DOHH2 (cell line): ENCODE measurements at regions not wholly inside any gene's neighbourhood (a gene's known extent, or its start where the extent isn't known, plus 50 kb on each side); places are given as distances from the start of the nearest gene placed in this dataset.

ENCODE experiments used
- H3F3A ChIP-seq: fragments of 200-600 bp; sonication (generic), shearing (Covaris generic); 2 replicates; pipeline ENCODE4 v1.6.0; 2016; ENCODE audit warnings: antibody characterized with exemption, mild to moderate bottlenecking; ENCODE audit not compliant: control insufficient read depth, insufficient read depth
- H3K27ac ChIP-seq: fragments of 200-600 bp; sonication (generic); 2 replicates; pipeline ENCODE4 v1.5.1; 2014; ENCODE audit warnings: low read depth, mild to moderate bottlenecking, low read length, moderate library complexity
- H3K27me3 ChIP-seq: fragments of 200-600 bp; sonication (generic); 2 replicates; pipeline ENCODE4 v1.6.1; 2014; ENCODE audit warnings: mild to moderate bottlenecking, low read length, mixed read lengths; ENCODE audit not compliant: control insufficient read depth
- H3K36me3 ChIP-seq: fragments of 200-600 bp; sonication (generic); 2 replicates; pipeline ENCODE4 v1.6.1; 2014; ENCODE audit warnings: mild to moderate bottlenecking, low read length, moderate library complexity, mixed read lengths; ENCODE audit not compliant: control insufficient read depth
- H3K4me1 ChIP-seq: fragments of 200-600 bp; sonication (generic); 2 replicates; pipeline ENCODE4 v1.6.1; 2014; ENCODE audit warnings: mild to moderate bottlenecking, low read length, mixed read lengths; ENCODE audit not compliant: control insufficient read depth
- H3K4me2 ChIP-seq: fragments of 200-600 bp; sonication (generic); 2 replicates; pipeline ENCODE4 v1.6.0; 2014; ENCODE audit warnings: mild to moderate bottlenecking, low read length, moderate library complexity
- H3K4me3 ChIP-seq: fragments of 200-600 bp; sonication (generic); 2 replicates; pipeline ENCODE4 v1.5.1; 2014; ENCODE audit warnings: mild to moderate bottlenecking, low read length, mixed read lengths
- H3K79me2 ChIP-seq: fragments of 200-600 bp; sonication (generic); 2 replicates; pipeline ENCODE4 v1.6.1; 2014; ENCODE audit warnings: mild to moderate bottlenecking, low read length, mixed read lengths; ENCODE audit not compliant: control insufficient read depth
- H3K9me2 ChIP-seq: fragments of 200-600 bp; sonication (generic); replicated peaks from 2 replicates; pipeline ENCODE4 v1.6.1; 2014; ENCODE audit warnings: mild to moderate bottlenecking, low read length, mixed read lengths; ENCODE audit not compliant: control insufficient read depth
- H3K9me3 ChIP-seq: fragments of 200-600 bp; sonication (generic); 2 replicates; pipeline ENCODE4 v1.6.1; 2014; ENCODE audit warnings: antibody characterized with exemption, low read length, mixed read lengths; ENCODE audit not compliant: control insufficient read depth, insufficient read depth
- H4K20me1 ChIP-seq: fragments of 200-600 bp; sonication (generic); 2 replicates; pipeline ENCODE4 v1.6.0; 2014; ENCODE audit warnings: low read depth, mild to moderate bottlenecking, antibody characterized with exemption, low read length, moderate library complexity; ENCODE audit not compliant: control insufficient read depth, insufficient read depth
- CTCF ChIP-seq: fragments of 200-600 bp; sonication (generic); IDR thresholded peaks from one replicate; pipeline ENCODE4 v1.5.1; 2014; ENCODE audit warnings: antibody characterized with exemption, mild to moderate bottlenecking, low read depth, low read length; ENCODE audit not compliant: poor library complexity, severe bottlenecking
- EZH2phosphoT487 ChIP-seq: fragments of 200-600 bp; sonication (generic); IDR thresholded peaks from 2 replicates; pipeline ENCODE4 v1.6.1; 2017; ENCODE audit warnings: borderline replicate concordance, mild to moderate bottlenecking, antibody characterized with exemption, low read length, moderate library complexity, mixed read lengths

- TF ChIP-seq CTCF (no peak), EZH2phosphoT487 (no peak)
- Histone ChIP-seq H3F3A (no peaks in the 10 kb centered on the region), H3K9me3 (no peaks in the 10 kb centered on the region), H3K27ac (no peak overlapping the region), H3K4me2 (no peak overlapping the region), H3K4me1 (no peaks in the 10 kb centered on the region), H3K36me3 (no peaks in the 10 kb centered on the region), H4K20me1 (no peaks in the 10 kb centered on the region), H3K4me3 (no peak overlapping the region), H3K9me2 (no peaks in the 10 kb centered on the region), H3K27me3 (0 out of 2 replicates have a peak, but pooled peaks cover 5% of the 10 kb centered on the region), H3K79me2 (no peaks in the 10 kb centered on the region)
Measured at GRCh38 chr11:25928076-25928475, 403.9 kb upstream of the ANO3 start.

GRCh38 chr11:25938952-25939351, 393.0 kb upstream of the ANO3 start:
- no peaks in the 10 kb centered on the region for H4K20me1 ChIP-seq
- H3K4me1 ChIP-seq, result no peaks in the 10 kb centered on the region
- H3K27ac ChIP-seq, result no peak overlapping the region
- H3K79me2 ChIP-seq, result no peaks in the 10 kb centered on the region
- H3F3A ChIP-seq, result no peaks in the 10 kb centered on the region
- TF ChIP-seq EZH2phosphoT487 (no peak), CTCF (no peak)
- H3K9me2 ChIP-seq, result no peaks in the 10 kb centered on the region
- H3K4me3 ChIP-seq, result no peak overlapping the region
- no peaks in the 10 kb centered on the region; the same call in 1 of the 2 replicates for H3K27me3 ChIP-seq
- H3K9me3 ChIP-seq, result no peaks in the 10 kb centered on the region
- H3K36me3 ChIP-seq, result no peaks in the 10 kb centered on the region
- no peak overlapping the region for H3K4me2 ChIP-seq

GRCh38 chr11:25939691-25940090, 392.2 kb upstream of the ANO3 start:
- Histone ChIP-seq H3K4me1 (no peaks in the 10 kb centered on the region), H3K9me3 (no peaks in the 10 kb centered on the region), H4K20me1 (no peaks in the 10 kb centered on the region), H3K36me3 (no peaks in the 10 kb centered on the region), H3K27me3 (no peaks in the 10 kb centered on the region; the same call in 1 of the 2 replicates), H3K27ac (no peak overlapping the region), H3K79me2 (no peaks in the 10 kb centered on the region), H3K9me2 (no peaks in the 10 kb centered on the region), H3K4me2 (no peak overlapping the region), H3K4me3 (no peak overlapping the region), H3F3A (no peaks in the 10 kb centered on the region)
- no peak for TF ChIP-seq CTCF
- no peak for TF ChIP-seq EZH2phosphoT487

- Histone ChIP-seq H3K4me3 (no peak overlapping the region), H3K27me3 (no peaks in the 10 kb centered on the region; the same call in 1 of the 2 replicates), H4K20me1 (no peaks in the 10 kb centered on the region), H3K79me2 (no peaks in the 10 kb centered on the region), H3K9me2 (no peaks in the 10 kb centered on the region), H3K9me3 (no peaks in the 10 kb centered on the region), H3K27ac (no peak overlapping the region), H3K4me1 (no peaks in the 10 kb centered on the region), H3K36me3 (no peaks in the 10 kb centered on the region), H3K4me2 (no peak overlapping the region), H3F3A (no peaks in the 10 kb centered on the region)
- no peak for TF ChIP-seq EZH2phosphoT487
- TF ChIP-seq CTCF, result no peak
Measured at GRCh38 chr11:25941353-25941752, 390.6 kb upstream of the ANO3 start.
